Amniotic stem cell (primary cell): ENCODE measurements at regions not wholly inside any gene's neighbourhood (a gene's known extent, or its start where the extent isn't known, plus 50 kb on each side); places are given as distances from the start of the nearest gene placed in this dataset.

ENCODE experiments used
- DNase-seq: peaks from one replicate; lab custom pipeline; 2025; lab: John Stamatoyannopoulos, UW

- no peak for DNase-seq
These were observed 104.6 kb downstream of the LACC1 start for GRCh38 chr13:43984292-43984691.

- no peak for DNase-seq
These were observed 105.8 kb downstream of the LACC1 start for GRCh38 chr13:43985422-43986072.

- DNase-seq, result no peak
These were observed 106.8 kb downstream of the LACC1 start for GRCh38 chr13:43986421-43986981.

GRCh38 chr13:43988302-43988701 lies 108.6 kb downstream of the LACC1 start:
- DNase-seq, result no peak

GRCh38 chr13:43990021-43990420 lies 110.3 kb downstream of the LACC1 start:
- DNase-seq, result no peak

GRCh38 chr13:43990829-43991228 lies 111.1 kb downstream of the LACC1 start:
- DNase-seq, result no peak

- no peak for DNase-seq
These were observed 112.1 kb downstream of the LACC1 start for GRCh38 chr13:43991773-43992201.

- DNase-seq, result no peak
These were observed 112.5 kb downstream of the LACC1 start for GRCh38 chr13:43992211-43992610.

- no peak for DNase-seq
These were observed 115.5 kb downstream of the LACC1 start for GRCh38 chr13:43994999-43995859.

- no peak for DNase-seq
These were observed 116.5 kb downstream of the LACC1 start for GRCh38 chr13:43996221-43996620.

GRCh38 chr13:44003481-44003880 lies 123.8 kb downstream of the LACC1 start:
- DNase-seq, result no peak

GRCh38 chr13:44004878-44005277 lies 125.2 kb downstream of the LACC1 start:
- DNase-seq, result peak; percentile 36

GRCh38 chr13:44007451-44007850 lies 127.7 kb downstream of the LACC1 start:
- DNase-seq, result no peak

- DNase-seq, result no peak
These were observed 131.3 kb downstream of the LACC1 start for GRCh38 chr13:44011036-44011435.

GRCh38 chr13:44012910-44013757 lies 133.4 kb downstream of the LACC1 start:
- DNase-seq, result no peak

GRCh38 chr13:44013758-44014291 lies 134.1 kb downstream of the LACC1 start:
- DNase-seq, result peak; percentile 1

GRCh38 chr13:44014501-44014900 lies 134.8 kb downstream of the LACC1 start:
- no peak for DNase-seq

GRCh38 chr13:44015118-44015517 lies 135.4 kb downstream of the LACC1 start:
- DNase-seq, result no peak

- no peak for DNase-seq
These were observed 136.1 kb downstream of the LACC1 start for GRCh38 chr13:44015811-44016210.

- no peak for DNase-seq
These were observed 138.1 kb downstream of the LACC1 start for GRCh38 chr13:44017756-44018309.

- no peak for DNase-seq
These were observed 139.9 kb downstream of the LACC1 start for GRCh38 chr13:44019651-44020050.

GRCh38 chr13:44021422-44021821 lies 141.7 kb downstream of the LACC1 start:
- no peak for DNase-seq
